Urinary bladder (tissue), 3 donors: ENCODE measurements at regions not wholly inside any gene's neighbourhood (a gene's known extent, or its start where the extent isn't known, plus 50 kb on each side); places are given as distances from the start of the nearest gene placed in this dataset.

ENCODE experiments used
- DNase-seq: peaks from one replicate; pipeline ENCODE4 v3.0.0-alpha.2; 2015; ENCODE audit errors: extremely low spot score
- H3K27ac ChIP-seq: one replicate; pipeline ENCODE4 v1.5.1; 2013; ENCODE audit warnings: low read depth, mild to moderate bottlenecking, moderate library complexity
- H3K36me3 ChIP-seq: one replicate; pipeline ENCODE4 v1.6.1; 2013; ENCODE audit warnings: mild to moderate bottlenecking, moderate library complexity; ENCODE audit not compliant: insufficient read depth
- H3K4me1 ChIP-seq: one replicate; pipeline ENCODE4 v1.6.1; 2013; ENCODE audit warnings: mild to moderate bottlenecking, moderate library complexity; ENCODE audit not compliant: insufficient read depth
- H3K4me3 ChIP-seq: one replicate; pipeline ENCODE4 v1.5.1; 2013; ENCODE audit warnings: low read depth, low read length
- WGBS: extraction: QIAGEN DNeasy Blood & Tissue Kit; methylation state at CpG from one replicate; pipeline ENCODE4 v1.1.7; 2013; 5-methylcytosine and 5-hydroxymethylcytosine counted together
- donor health status: healthy with polysubstance abuse.
- donor health status: healthy.

DNA sequence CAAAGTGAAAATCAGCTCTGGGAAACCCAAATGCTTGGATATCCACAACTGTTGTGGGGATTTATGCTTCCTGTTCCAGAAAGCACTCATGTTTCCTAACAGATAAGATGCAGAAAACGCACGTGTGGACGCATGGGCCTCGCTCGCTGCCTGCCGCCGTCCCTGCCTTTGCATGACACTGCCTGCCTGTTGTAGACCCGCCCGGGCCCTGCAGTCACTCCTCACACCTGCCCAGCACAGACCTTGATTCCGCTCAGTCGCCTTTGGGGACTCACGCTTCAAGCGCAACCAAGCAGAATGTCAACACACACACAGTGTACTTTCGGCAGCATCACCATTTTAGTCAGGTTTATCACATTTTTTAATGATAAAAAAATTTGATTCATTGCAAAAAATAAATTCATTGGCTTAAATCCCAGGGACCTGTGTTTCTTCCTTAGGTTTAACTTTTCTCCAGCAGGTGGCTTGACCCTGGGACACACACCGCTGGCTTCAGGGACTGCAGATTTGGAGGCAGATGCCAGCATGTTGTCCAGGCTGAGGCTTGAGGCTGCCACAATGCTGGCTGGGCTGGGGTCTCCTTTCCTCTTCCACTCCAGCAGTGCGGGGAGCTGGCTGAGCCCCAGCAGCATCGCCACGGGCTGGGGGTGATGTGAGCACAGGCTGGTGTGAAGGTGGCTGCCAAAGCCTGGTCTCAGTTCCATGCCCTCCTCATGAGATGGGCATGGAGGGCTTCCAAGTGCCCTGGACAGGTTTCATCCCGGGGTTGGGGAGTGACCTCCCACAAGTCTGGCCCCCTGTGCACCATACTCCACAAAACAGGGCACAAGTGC lies 416.9 kb upstream of the IRX4 start:
- Histone ChIP-seq H3K4me1 (no peaks in the 10 kb centered on the region), H3K36me3 (no peaks in the 10 kb centered on the region), H3K4me3 (no peak overlapping the region), H3K27ac (no peak overlapping the region)
- no peak for DNase-seq
- WGBS = 63% methylated on average over 19 of the region's 19 CpGs

- no peak for DNase-seq
These were observed 416.1 kb upstream of the IRX4 start for GRCh38 chr5:2298781-2299180.

GRCh38 chr5:2297991-2298390 lies 415.3 kb upstream of the IRX4 start:
- DNase-seq = no peak
- Histone ChIP-seq H3K4me1 (no peaks in the 10 kb centered on the region), H3K4me3 (no peak overlapping the region), H3K36me3 (no peaks in the 10 kb centered on the region), H3K27ac (no peak overlapping the region)
- WGBS = 91% methylated on average over 13 of the region's 13 CpGs

More at GRCh38 chr5:2298781-2299180, 416.1 kb upstream of the IRX4 start:
- Histone ChIP-seq H3K4me3 (no peak overlapping the region), H3K4me1 (no peaks in the 10 kb centered on the region), H3K36me3 (no peaks in the 10 kb centered on the region), H3K27ac (no peak overlapping the region)
- WGBS = 24% methylated on average over 3 of the region's 3 CpGs

DNA sequence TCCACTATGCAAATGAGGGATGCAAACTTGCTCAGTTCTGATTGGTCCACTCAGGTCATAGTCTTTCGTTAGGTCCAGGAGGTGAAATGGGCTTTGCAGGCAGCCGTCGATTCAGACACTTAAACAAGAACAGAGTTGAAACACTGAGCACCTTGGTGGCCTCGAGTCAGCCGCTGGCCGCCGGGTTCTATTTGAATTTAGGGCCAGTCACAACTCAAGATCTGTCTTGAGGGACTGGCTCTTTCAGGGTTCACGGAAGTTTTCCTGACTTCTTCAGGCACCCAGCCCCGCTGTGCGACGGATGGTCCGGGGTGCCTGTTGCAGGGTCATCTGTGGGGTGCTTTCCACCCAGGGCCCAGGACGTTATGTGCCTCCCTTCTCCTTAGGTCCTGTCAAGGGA lies 412.8 kb upstream of the IRX4 start:
- H3K27ac ChIP-seq = no peak overlapping the region
- DNase-seq = no peak
- no peak overlapping the region for H3K4me3 ChIP-seq
- no peaks in the 10 kb centered on the region for H3K36me3 ChIP-seq
- H3K4me1 ChIP-seq = no peaks in the 10 kb centered on the region
- WGBS = 90% methylated on average over 13 of the region's 13 CpGs

DNA sequence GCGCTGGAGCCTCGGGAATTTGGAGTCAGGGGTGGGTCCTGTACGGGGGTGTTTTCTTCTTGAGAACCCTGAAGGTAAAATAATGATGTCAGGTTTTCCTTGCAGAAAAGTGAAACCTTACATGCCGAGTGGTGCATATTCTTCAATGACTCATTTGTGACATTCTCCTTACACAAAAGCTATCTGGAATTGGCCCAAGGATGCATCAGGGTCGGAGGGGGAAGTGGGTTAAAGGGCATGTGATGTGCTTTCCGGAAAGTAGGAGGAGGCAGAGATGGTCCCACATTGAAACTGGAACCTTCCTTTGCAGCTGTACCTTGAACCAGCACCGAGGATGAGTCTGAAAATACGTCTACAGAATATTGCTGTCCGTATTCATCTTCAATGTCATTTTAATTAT lies 411.2 kb upstream of the IRX4 start:
- H3K27ac ChIP-seq = no peak overlapping the region
- no peak for DNase-seq
- H3K4me3 ChIP-seq = no peak overlapping the region
- no peaks in the 10 kb centered on the region for H3K4me1 ChIP-seq
- no peaks in the 10 kb centered on the region for H3K36me3 ChIP-seq
- 81% methylated on average over 9 of the region's 9 CpGs for WGBS

DNA sequence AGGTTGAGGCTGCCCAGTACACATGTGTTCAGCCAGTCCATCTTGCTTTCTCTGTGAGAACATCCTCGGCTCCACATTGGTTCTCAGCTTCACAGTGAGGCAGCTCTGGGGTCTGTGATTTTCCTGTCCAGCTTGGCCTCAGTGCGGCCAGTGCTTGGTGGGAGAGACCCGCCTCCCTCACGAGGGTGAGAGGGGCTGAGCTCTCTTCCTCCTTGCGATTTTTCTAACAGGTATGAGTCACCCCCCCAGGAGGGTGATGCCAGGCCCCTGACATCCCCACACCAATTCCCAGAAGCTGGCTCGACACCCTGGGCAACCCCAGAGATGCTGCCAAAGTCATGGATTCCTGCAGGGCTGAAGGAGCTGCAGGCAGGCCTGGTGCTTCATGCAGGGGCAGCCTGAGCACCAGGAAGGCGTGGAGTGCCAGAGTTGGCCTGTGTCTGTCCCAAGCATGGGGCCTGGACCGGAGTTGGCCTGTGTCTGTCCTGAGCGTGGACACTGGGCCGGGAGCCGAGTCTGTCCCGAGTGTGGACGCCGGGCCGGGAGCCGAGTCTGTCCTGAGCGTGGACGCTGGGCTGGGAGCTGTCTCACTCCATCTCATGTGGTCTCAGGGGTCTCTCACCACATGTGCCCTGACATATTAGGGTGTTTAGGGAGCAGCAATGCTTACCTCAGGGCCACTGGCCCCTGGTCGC lies 408.6 kb upstream of the IRX4 start:
- H3K4me1 ChIP-seq = no peaks in the 10 kb centered on the region
- no peak overlapping the region for H3K27ac ChIP-seq
- no peaks in the 10 kb centered on the region for H3K36me3 ChIP-seq
- 93% methylated on average over 19 of the region's 19 CpGs for WGBS
- no peak overlapping the region for H3K4me3 ChIP-seq
- DNase-seq = no peak

GRCh38 chr5:2289380-2289779 lies 406.7 kb upstream of the IRX4 start:
- Histone ChIP-seq H3K4me3 (no peak overlapping the region), H3K27ac (no peak overlapping the region), H3K36me3 (no peaks in the 10 kb centered on the region), H3K4me1 (no peaks in the 10 kb centered on the region)
- DNase-seq = no peak
- WGBS = 94% methylated on average over 8 of the region's 8 CpGs

DNA sequence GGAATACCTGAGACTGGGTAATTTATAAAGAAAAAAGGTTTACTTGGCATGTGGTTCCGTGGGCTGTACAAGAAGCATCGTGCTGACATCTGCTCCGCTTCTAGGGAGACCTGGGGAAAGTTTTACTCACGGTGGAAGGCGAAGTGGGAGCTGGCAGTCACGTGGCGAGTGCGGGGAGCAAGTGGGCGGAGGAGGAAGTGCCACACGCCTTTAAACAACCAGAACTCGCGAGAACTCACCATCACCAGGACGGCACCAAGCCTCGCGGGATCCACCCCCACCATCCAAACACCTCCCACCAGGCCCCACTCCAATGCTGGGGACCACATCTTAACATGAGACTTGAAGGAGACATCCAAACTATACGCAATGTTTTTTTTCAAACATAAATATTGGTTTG lies 406.2 kb upstream of the IRX4 start:
- H3K36me3 ChIP-seq = no peaks in the 10 kb centered on the region
- H3K4me3 ChIP-seq = no peak overlapping the region
- 88% methylated on average over 16 of the region's 16 CpGs for WGBS
- no peaks in the 10 kb centered on the region for H3K4me1 ChIP-seq
- no peak for DNase-seq
- H3K27ac ChIP-seq = no peak overlapping the region

DNA sequence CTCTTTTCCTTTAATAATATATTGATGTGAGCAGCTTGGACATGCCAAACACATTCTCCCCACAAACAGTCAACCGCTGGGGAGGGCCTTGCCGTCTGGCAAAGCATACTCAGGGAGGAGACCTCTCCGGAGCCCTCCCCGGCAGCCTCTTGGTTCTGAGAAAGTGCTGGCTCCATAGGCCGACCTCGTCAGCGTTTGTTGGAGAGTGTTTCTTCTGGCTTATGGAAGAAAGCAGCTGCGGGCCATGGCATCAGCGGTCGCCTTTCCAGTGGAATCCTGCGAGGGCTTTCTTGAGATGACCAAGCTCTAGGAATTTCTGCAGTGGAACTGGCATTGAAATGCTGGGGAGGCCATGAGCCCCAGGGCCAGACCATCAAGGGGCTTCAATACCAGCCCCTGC lies 405.7 kb upstream of the IRX4 start:
- whole genome bisulfite sequencing = 90% methylated on average over 11 of the region's 11 CpGs
- no peak overlapping the region for H3K4me3 ChIP-seq
- no peak for DNase-seq
- no peaks in the 10 kb centered on the region for H3K36me3 ChIP-seq
- H3K4me1 ChIP-seq = no peaks in the 10 kb centered on the region
- no peak overlapping the region for H3K27ac ChIP-seq

GRCh38 chr5:2286250-2286649 lies 403.5 kb upstream of the IRX4 start:
- Histone ChIP-seq H3K27ac (no peak overlapping the region), H3K4me1 (no peaks in the 10 kb centered on the region), H3K36me3 (no peaks in the 10 kb centered on the region), H3K4me3 (no peak overlapping the region)
- DNase-seq = no peak
- WGBS = 88% methylated on average over 7 of the region's 7 CpGs

GRCh38 chr5:2284678-2285077 lies 402.0 kb upstream of the IRX4 start:
- 85% methylated on average over 8 of the region's 8 CpGs for WGBS
- Histone ChIP-seq H3K27ac (no peak overlapping the region), H3K4me1 (no peaks in the 10 kb centered on the region), H3K36me3 (no peaks in the 10 kb centered on the region), H3K4me3 (no peak overlapping the region)
- DNase-seq = no peak

DNA sequence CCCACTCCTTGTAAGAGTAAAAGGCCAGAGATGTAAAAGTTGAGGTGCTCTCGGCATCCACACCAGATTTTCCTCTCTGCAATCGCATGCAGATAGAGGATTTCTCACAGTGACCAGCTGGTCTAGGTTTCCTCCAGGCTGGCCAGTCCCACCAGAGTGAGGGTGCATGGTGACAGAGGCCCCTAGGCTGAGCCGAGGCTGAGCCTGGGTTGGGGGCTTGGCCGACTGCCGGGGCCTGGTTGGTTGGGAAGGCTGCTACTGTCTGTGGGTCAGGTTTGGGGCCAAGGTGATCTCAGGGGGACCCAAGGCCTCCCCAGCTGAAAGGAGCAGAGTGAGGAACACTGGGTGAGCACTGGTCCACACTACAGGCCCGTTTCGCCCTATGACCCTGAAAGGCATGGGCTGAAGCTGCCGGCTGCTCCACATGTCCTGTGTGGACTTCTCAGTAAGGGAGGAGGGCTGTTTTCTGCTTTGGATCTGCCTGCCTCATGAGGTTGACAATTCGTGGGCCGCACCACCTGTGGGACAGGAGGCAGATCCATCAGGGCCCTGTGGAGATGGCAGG lies 400.8 kb upstream of the IRX4 start:
- DNase-seq = no peak
- WGBS = 89% methylated on average over 10 of the region's 10 CpGs
- no peaks in the 10 kb centered on the region for H3K4me1 ChIP-seq

DNA sequence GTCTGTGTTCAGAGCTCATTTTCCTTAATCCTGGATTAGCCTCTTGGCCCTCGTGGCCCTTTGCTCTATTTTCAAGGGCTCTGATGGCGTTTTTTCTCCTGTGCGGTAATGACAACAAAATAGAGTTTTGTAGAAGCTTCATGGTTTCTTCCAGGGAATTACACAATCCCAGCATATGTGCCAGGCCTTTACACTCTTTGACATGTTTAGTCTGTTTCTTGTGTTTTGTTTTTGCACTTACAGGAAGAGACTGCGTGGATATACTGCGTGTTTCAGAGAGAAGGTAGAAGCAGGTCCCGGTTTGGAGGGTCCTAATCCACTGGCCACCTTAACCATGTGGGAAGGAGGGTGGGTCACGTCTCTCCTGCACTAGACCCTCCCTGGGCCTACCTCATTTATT lies 400.2 kb upstream of the IRX4 start:
- no peak overlapping the region for H3K4me3 ChIP-seq
- H3K4me1 ChIP-seq = no peaks in the 10 kb centered on the region
- WGBS = 48% methylated on average over 7 of the region's 7 CpGs
- no peak for DNase-seq
- H3K36me3 ChIP-seq = no peaks in the 10 kb centered on the region
- no peak overlapping the region for H3K27ac ChIP-seq

More for the DNA sequence above, 400.8 kb upstream of the IRX4 start:
- Histone ChIP-seq H3K4me3 (no peak overlapping the region), H3K36me3 (no peaks in the 10 kb centered on the region), H3K27ac (no peak overlapping the region)
